Loucy (cell line): ENCODE measurements at regions not wholly inside any gene's neighbourhood (a gene's known extent, or its start where the extent isn't known, plus 50 kb on each side); places are given as distances from the start of the nearest gene placed in this dataset.

ENCODE experiments used
- H2AFZ ChIP-seq: fragments of 200-600 bp; sonication (generic); 2 replicates; pipeline ENCODE4 v1.6.0; 2016; ENCODE audit warnings: antibody characterized with exemption, mild to moderate bottlenecking, low read length, moderate library complexity
- H3F3A ChIP-seq: fragments of 200-600 bp; 2 replicates; pipeline ENCODE4 v1.6.0; 2016; ENCODE audit warnings: antibody characterized with exemption, low read depth, mild to moderate bottlenecking
- H3K27me3 ChIP-seq: fragments of 200-600 bp; sonication (generic); 2 replicates; pipeline ENCODE4 v1.6.1; 2014; ENCODE audit warnings: low read length, mild to moderate bottlenecking; ENCODE audit not compliant: insufficient read depth, poor library complexity, severe bottlenecking
- H3K36me3 ChIP-seq: fragments of 200-600 bp; sonication (generic); 2 replicates; pipeline ENCODE4 v1.6.1; 2016; ENCODE audit warnings: low read length; ENCODE audit not compliant: insufficient read depth
- H3K4me1 ChIP-seq: fragments of 200-600 bp; sonication (generic); 2 replicates; pipeline ENCODE4 v1.5.1; 2014; ENCODE audit warnings: low read length, mild to moderate bottlenecking; ENCODE audit not compliant: insufficient read depth, poor library complexity, severe bottlenecking
- H3K4me2 ChIP-seq: fragments of 200-600 bp; sonication (generic); 2 replicates; pipeline ENCODE4 v1.6.0; 2014; ENCODE audit warnings: antibody characterized with exemption, low read length, low read depth, mild to moderate bottlenecking; ENCODE audit not compliant: poor library complexity, severe bottlenecking
- H3K4me3 ChIP-seq: fragments of 200-600 bp; sonication (generic); 2 replicates; pipeline ENCODE4 v1.5.1; 2014; ENCODE audit warnings: low read length, mild to moderate bottlenecking, mixed read lengths; ENCODE audit not compliant: poor library complexity, severe bottlenecking
- H3K79me2 ChIP-seq: fragments of 200-600 bp; sonication (generic); 2 replicates; pipeline ENCODE4 v1.6.1; 2014; ENCODE audit warnings: low read length; ENCODE audit not compliant: insufficient read depth
- H3K9ac ChIP-seq: fragments of 200-600 bp; sonication (generic); 2 replicates; pipeline ENCODE4 v1.6.0; 2014; ENCODE audit warnings: mild to moderate bottlenecking, low read depth, low read length, moderate library complexity; ENCODE audit not compliant: poor library complexity, severe bottlenecking
- H3K9me2 ChIP-seq: fragments of 200-600 bp; sonication (generic); replicated peaks from 2 replicates; pipeline ENCODE4 v1.6.1; 2016; ENCODE audit warnings: low read depth, low read length, mixed read lengths
- H3K9me3 ChIP-seq: fragments of 200-600 bp; sonication (generic); 2 replicates; pipeline ENCODE4 v1.6.1; 2014; ENCODE audit warnings: mild to moderate bottlenecking, antibody characterized with exemption, low read length, low read depth; ENCODE audit not compliant: insufficient read depth
- H4K20me1 ChIP-seq: fragments of 200-600 bp; sonication (generic); 2 replicates; pipeline ENCODE4 v1.6.0; 2014; ENCODE audit warnings: antibody characterized with exemption, low read length, mild to moderate bottlenecking; ENCODE audit not compliant: insufficient read depth, poor library complexity, severe bottlenecking
- CTCF ChIP-seq: fragments of 200-600 bp; sonication (generic); conservative IDR thresholded peaks from 2 replicates; pipeline ENCODE4 v1.5.1; 2014; ENCODE audit warnings: mild to moderate bottlenecking, antibody characterized with exemption, low read length
- EZH2phosphoT487 ChIP-seq: fragments of 200-600 bp; IDR thresholded peaks from 2 replicates; pipeline ENCODE4 v1.6.1; 2018; ENCODE audit warnings: antibody characterized with exemption, mild to moderate bottlenecking, moderate library complexity, borderline replicate concordance

DNA sequence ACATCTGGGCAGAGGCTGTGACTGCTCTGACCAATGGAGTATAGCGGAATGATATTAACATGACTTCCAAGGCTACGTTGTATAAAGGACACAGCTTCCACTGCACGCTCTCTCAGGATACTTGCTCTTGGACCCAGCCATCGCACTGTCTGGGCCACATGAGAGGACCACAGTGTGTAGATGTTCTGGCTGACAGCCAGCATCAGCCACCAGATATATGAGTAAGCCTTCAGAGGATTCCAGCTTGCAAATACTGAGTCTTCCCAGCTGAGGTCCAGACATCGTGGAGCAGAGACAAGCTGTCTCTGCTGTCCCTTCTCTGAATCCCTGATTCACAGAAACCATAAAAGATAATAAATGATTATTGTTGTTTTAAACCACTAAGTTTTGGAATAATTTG, 146.8 kb upstream of the USP9X start:
- H3K79me2 ChIP-seq, result no peaks in the 10 kb centered on the region
- H3K36me3 ChIP-seq, result no peaks in the 10 kb centered on the region
- H2AFZ ChIP-seq, result no peak overlapping the region
- peaks cover 8% of the 10 kb centered on the region for H3K4me1 ChIP-seq
- TF ChIP-seq CTCF (no peak), EZH2phosphoT487 (no peak)
- no peaks in the 10 kb centered on the region for H3K9me2 ChIP-seq
- H4K20me1 ChIP-seq, result no peaks in the 10 kb centered on the region
- no peaks in the 10 kb centered on the region for H3K9me3 ChIP-seq
- H3F3A ChIP-seq, result no peaks in the 10 kb centered on the region
- H3K4me2 ChIP-seq, result no peak overlapping the region
- H3K9ac ChIP-seq, result no peak overlapping the region
- no peaks in the 10 kb centered on the region for H3K27me3 ChIP-seq
- no peak overlapping the region for H3K4me3 ChIP-seq

GRCh38 chrX:40943093-40943641, 142.1 kb upstream of the USP9X start:
- Histone ChIP-seq H3K9me3 (no peaks in the 10 kb centered on the region), H3K4me1 (no peaks in the 10 kb centered on the region), H3F3A (no peaks in the 10 kb centered on the region), H2AFZ (no peak overlapping the region), H3K27me3 (no peaks in the 10 kb centered on the region), H3K9ac (no peak overlapping the region), H3K4me2 (no peak overlapping the region), H3K9me2 (no peaks in the 10 kb centered on the region), H3K36me3 (no peaks in the 10 kb centered on the region), H4K20me1 (no peaks in the 10 kb centered on the region), H3K4me3 (no peak overlapping the region), H3K79me2 (no peaks in the 10 kb centered on the region)
- no peak for TF ChIP-seq EZH2phosphoT487
- TF ChIP-seq CTCF, result no peak

- no peaks in the 10 kb centered on the region for H3K36me3 ChIP-seq
- H3F3A ChIP-seq, result no peaks in the 10 kb centered on the region
- H3K79me2 ChIP-seq, result no peaks in the 10 kb centered on the region
- no peaks in the 10 kb centered on the region for H3K27me3 ChIP-seq
- H3K4me1 ChIP-seq, result no peaks in the 10 kb centered on the region
- no peak for TF ChIP-seq EZH2phosphoT487
- TF ChIP-seq CTCF, result no peak
- no peak overlapping the region for H2AFZ ChIP-seq
- no peaks in the 10 kb centered on the region for H3K9me3 ChIP-seq
- no peak overlapping the region for H3K4me2 ChIP-seq
- no peak overlapping the region for H3K9ac ChIP-seq
- H4K20me1 ChIP-seq, result no peaks in the 10 kb centered on the region
- H3K4me3 ChIP-seq, result no peak overlapping the region
- H3K9me2 ChIP-seq, result no peaks in the 10 kb centered on the region
Measured at GRCh38 chrX:40945361-40945713, 139.9 kb upstream of the USP9X start.
